Kidney tubule cell (primary cell): ENCODE measurements at regions not wholly inside any gene's neighbourhood (a gene's known extent, or its start where the extent isn't known, plus 50 kb on each side); places are given as distances from the start of the nearest gene placed in this dataset.
A peak's percentile ranks its signal among the peaks of the same experiment; 100 is the strongest.
"Not testable (repeated sequence)": the region's sequence is repeated elsewhere in the genome, so short reads cannot be mapped to it uniquely, and the experiment has no call there.

ENCODE experiments used
- DNase-seq: peaks from one replicate; pipeline ENCODE4 v3.0.0-alpha.2; 2018; ENCODE audit warnings: low spot score

DNA sequence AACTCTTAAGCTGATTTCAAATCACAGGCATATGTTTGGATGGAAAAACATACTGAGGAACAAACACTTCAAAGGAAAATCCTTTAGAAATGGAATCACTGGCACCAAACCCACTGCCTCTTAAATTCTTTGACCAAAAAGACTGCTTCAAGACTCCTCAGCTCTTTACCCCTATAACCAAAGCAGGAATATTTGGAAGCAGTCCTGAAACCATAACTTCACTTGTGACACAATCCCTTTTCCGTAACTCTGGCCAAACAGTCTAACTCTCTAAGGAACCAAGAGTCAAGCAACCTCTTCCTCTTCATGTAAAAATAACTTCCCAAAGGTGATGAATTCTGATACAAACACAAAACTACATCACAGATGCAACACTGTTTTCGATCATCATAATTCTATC lies 104.3 kb downstream of the MTERF1 start:
- DNase-seq, result no peak

- no peak for DNase-seq
These were observed 103.0 kb downstream of the MTERF1 start for GRCh38 chr7:91777522-91777921.

DNA sequence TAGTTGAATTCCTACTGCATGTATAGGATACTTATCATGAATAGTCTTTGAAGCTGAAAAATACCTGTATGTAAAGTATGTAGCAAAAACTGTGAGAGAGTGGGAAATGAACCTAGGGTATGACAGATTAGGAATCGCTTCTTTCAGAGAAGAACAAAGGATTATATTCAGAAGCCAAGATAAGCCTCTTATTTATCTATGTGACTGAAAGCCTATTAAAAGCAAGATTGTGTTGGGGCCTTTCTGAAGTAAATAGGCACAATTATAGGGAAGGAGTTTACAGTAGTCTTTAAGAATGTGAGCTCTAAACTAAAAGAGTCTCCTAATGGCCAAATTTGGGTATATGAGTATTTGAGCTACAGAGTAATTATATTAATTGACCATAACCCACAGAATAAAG lies 102.1 kb downstream of the MTERF1 start:
- DNase-seq, result no peak

- DNase-seq, result no peak
These were observed 100.0 kb downstream of the MTERF1 start for GRCh38 chr7:91780521-91780920.

GRCh38 chr7:91784469-91784868 lies 96.0 kb downstream of the MTERF1 start:
- peak; percentile 62 for DNase-seq

- DNase-seq, result no peak
These were observed 92.6 kb downstream of the MTERF1 start for GRCh38 chr7:91787931-91788330.

GRCh38 chr7:91789086-91789485 lies 91.4 kb downstream of the MTERF1 start:
- no peak for DNase-seq

- no peak for DNase-seq
These were observed 90.9 kb downstream of the MTERF1 start for GRCh38 chr7:91789558-91789957.

GRCh38 chr7:91790646-91791045 lies 89.9 kb downstream of the MTERF1 start:
- DNase-seq, result not testable (repeated sequence)

DNA sequence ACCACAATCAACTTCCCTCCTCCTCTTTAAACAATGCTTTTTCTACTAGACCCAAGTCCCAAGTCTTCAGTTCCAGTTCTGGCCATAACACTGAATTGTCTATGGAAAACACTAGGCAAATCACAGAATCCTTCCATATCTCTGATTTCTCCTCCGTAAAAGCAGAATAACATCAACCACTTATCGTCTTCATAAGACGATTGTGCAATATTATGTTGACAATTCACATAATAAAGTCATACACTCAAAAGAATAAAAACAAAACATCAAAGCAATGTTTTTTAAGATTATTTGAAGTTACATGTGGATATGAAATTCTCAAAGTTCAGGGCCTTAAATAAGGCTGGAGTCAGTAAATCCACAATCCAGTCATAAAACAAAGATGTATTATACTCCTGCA lies 84.4 kb downstream of the MTERF1 start:
- DNase-seq, result no peak

- DNase-seq, result no peak
These were observed 82.1 kb downstream of the MTERF1 start for GRCh38 chr7:91798425-91798824.

GRCh38 chr7:91800389-91800788 lies 80.1 kb downstream of the MTERF1 start:
- no peak for DNase-seq

GRCh38 chr7:91801331-91801983 lies 79.0 kb downstream of the MTERF1 start:
- no peak for DNase-seq

DNA sequence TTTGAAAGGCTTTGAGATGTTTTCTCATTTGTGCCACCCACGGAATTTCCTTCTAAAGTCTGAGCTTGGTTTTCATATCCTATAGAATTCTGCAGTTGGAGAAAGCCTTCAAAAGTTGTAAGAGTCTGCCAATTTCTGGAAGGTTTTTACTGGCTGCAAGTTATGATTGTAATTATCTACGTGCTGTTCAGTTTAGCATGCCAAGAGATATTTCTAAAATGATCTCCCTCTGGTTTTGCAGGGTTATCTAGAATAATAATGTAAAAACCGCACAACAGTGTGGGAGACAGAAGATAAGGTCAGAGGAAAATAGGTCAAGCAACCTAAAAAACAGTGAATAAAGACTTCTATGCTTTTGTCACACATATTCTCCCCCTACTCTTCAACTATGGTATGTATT lies 69.3 kb downstream of the MTERF1 start:
- DNase-seq, result no peak

GRCh38 chr7:91811641-91812040 lies 68.9 kb downstream of the MTERF1 start:
- DNase-seq, result no peak

GRCh38 chr7:91812388-91812787 lies 68.1 kb downstream of the MTERF1 start:
- DNase-seq, result no peak

DNA sequence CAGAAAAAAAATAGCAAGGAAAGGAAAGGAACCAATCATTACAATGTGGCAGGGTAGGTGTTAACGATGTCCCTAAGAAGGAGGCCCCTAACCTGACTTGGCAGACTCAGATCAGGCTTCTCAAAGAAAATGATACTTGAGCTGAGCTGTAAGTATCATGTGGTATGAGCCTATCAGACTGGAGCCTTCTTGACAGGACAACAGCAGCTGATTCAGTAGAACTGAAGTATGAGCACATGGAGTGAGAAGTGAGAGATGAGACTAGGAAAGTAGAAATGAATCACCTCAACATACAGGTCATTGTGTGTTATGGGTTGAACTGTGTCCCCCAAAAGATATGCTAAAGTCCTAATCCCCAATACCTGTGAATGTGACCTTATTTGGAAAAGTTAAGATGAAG lies 66.3 kb downstream of the MTERF1 start:
- DNase-seq, result no peak
